ENCODE measurements at regions not wholly inside any gene's neighbourhood (a gene's known extent, or its start where the extent isn't known, plus 50 kb on each side); places are given as distances from the start of the nearest gene placed in this dataset.

- Histone ChIP-seq H3K4me3 (replicated peaks; ENCODE audit: insufficient read depth, low read length) (no peak overlapping the region), H3K27ac (replicated peaks) (no peak overlapping the region), H3K27me3 (ENCODE audit: insufficient read depth, poor library complexity, severe bottlenecking) (no peaks in the 10 kb centered on the region)
- no peak for DNase-seq (ENCODE audit: low read depth in 1 of 2, low spot score in 1 of 2)
- TF ChIP-seq CTCF (IDR thresholded peaks at IDR 0.05; ENCODE audit: insufficient read depth, low read length) (no peak), POLR2AphosphoS5 (IDR thresholded peaks at IDR 0.05; ENCODE audit: low read depth) (no peak), GABPA (IDR thresholded peaks at IDR 0.05; ENCODE audit: low read depth) (no peak)
These were observed 1927.2 kb downstream of the TP53TG3F start for GRCh38 chr16:35386619-35387018.

- no peaks in the 10 kb centered on the region for H3K27me3 ChIP-seq (ENCODE audit: insufficient read depth, poor library complexity, severe bottlenecking)
- peak; percentile 42 to 58 for DNase-seq (ENCODE audit: low read depth in 1 of 2, low spot score in 1 of 2)
- H3K4me3 ChIP-seq (replicated peaks; ENCODE audit: insufficient read depth, low read length): no peak overlapping the region
- H3K27ac ChIP-seq (replicated peaks): no peak overlapping the region
- TF ChIP-seq CTCF (IDR thresholded peaks at IDR 0.05; ENCODE audit: insufficient read depth, low read length): peak; percentile 78
- TF ChIP-seq SPI1 (IDR thresholded peaks at IDR 0.05; ENCODE audit: borderline replicate concordance, low read depth): no peak
- TF ChIP-seq GABPA (IDR thresholded peaks at IDR 0.05; ENCODE audit: low read depth): no peak
- TF ChIP-seq REST (IDR thresholded peaks at IDR 0.05; ENCODE audit: insufficient replicate concordance, low read depth): no peak
These were observed 1931.9 kb downstream of the TP53TG3F start for GRCh38 chr16:35391328-35391727.

- DNase-seq (ENCODE audit: low read depth in 1 of 2, low spot score in 1 of 2): no peak
- Histone ChIP-seq H3K4me3 (replicated peaks; ENCODE audit: insufficient read depth, low read length) (no peak overlapping the region), H3K27me3 (ENCODE audit: insufficient read depth, poor library complexity, severe bottlenecking) (no peaks in the 10 kb centered on the region), H3K27ac (replicated peaks) (no peak overlapping the region)
- TF ChIP-seq REST (IDR thresholded peaks at IDR 0.05; ENCODE audit: insufficient replicate concordance, low read depth): no peak
- TF ChIP-seq SPI1 (IDR thresholded peaks at IDR 0.05; ENCODE audit: borderline replicate concordance, low read depth): no peak
- TF ChIP-seq POLR2AphosphoS5 (IDR thresholded peaks at IDR 0.05; ENCODE audit: low read depth): no peak
- TF ChIP-seq CTCF (IDR thresholded peaks at IDR 0.05; ENCODE audit: insufficient read depth, low read length): no peak
- TF ChIP-seq GABPA (IDR thresholded peaks at IDR 0.05; ENCODE audit: low read depth): no peak
These were observed 1938.8 kb downstream of the TP53TG3F start for GRCh38 chr16:35398180-35398579.

GRCh38 chr16:35399133-35399532 lies 1939.7 kb downstream of the TP53TG3F start:
- Histone ChIP-seq H3K27me3 (ENCODE audit: insufficient read depth, poor library complexity, severe bottlenecking) (no peaks in the 10 kb centered on the region), H3K27ac (replicated peaks) (no peak overlapping the region), H3K4me3 (replicated peaks; ENCODE audit: insufficient read depth, low read length) (no peak overlapping the region)
- TF ChIP-seq GABPA (IDR thresholded peaks at IDR 0.05; ENCODE audit: low read depth): no peak
- TF ChIP-seq CTCF (IDR thresholded peaks at IDR 0.05; ENCODE audit: insufficient read depth, low read length): no peak
- TF ChIP-seq SPI1 (IDR thresholded peaks at IDR 0.05; ENCODE audit: borderline replicate concordance, low read depth): no peak
- DNase-seq (ENCODE audit: low read depth in 1 of 2, low spot score in 1 of 2): no peak
